GM12878 (cell line): ENCODE measurements at regions not wholly inside any gene's neighbourhood (a gene's known extent, or its start where the extent isn't known, plus 50 kb on each side); places are given as distances from the start of the nearest gene placed in this dataset.

ENCODE experiments used
- ATAC-seq: fragments of 200-7000 bp; cut with Tn5 transposase; 3 replicates; pipeline ENCODE4 v1.9.1; 2020; ENCODE audit warnings: mild to moderate bottlenecking, moderate library complexity
- BruUV-seq: library from RNA; stranded (reverse); fragments of 400-500 nt; replicated peaks from 2 replicates; lab custom pipeline; 2021; lab: Mats Ljungman, UMichigan
- CTCF ChIA-PET: fragments of 300-600 bp; sonication (Branson Sonifier 250); formaldehyde crosslinking; extraction: SDS; loops from one replicate; lab custom pipeline; 2021; ENCODE audit warnings: inconsistent platforms; lab: Yijun Ruan, JAX
- POLR2A ChIA-PET: fragments of 350-600 bp; formaldehyde crosslinking; extraction: SDS; loops from one replicate; lab custom pipeline; 2021; ENCODE audit warnings: inconsistent platforms; lab: Charles Lee
- RAD21 ChIA-PET: fragments of 300-600 bp; sonication (Branson Sonifier 250); formaldehyde crosslinking; loops from one replicate; lab custom pipeline; 2023; ENCODE audit warnings: antibody characterized with exemption; ENCODE audit not compliant: unreplicated experiment; lab: Charles Lee
- SMC1A ChIA-PET: fragments of 300-600 bp; sonication (Branson Sonifier 250); formaldehyde crosslinking; loops from one replicate; lab custom pipeline; 2023; ENCODE audit not compliant: unreplicated experiment, uncharacterized antibody; lab: Charles Lee
- DNase-seq: peaks from one replicate; pipeline ENCODE4 v3.0.0-alpha.2; 2011; ENCODE audit warnings: low read depth, low spot score
- FAIRE-seq: peaks from 3 replicates; lab custom pipeline; 2011; peaks lifted over from hg19 to GRCh38; lab: Jason Lieb, UNC
- H2AFZ ChIP-seq: 2 replicates; pipeline ENCODE4 v1.6.0; 2011; ENCODE audit warnings: low read depth, low read length, control low read depth; ENCODE audit not compliant: control insufficient read depth
- H3K27ac ChIP-seq: 2 replicates; pipeline ENCODE4 v1.5.1; 2011; ENCODE audit warnings: control low read depth; ENCODE audit not compliant: control insufficient read depth, insufficient read depth
- H3K27me3 ChIP-seq, 2 experiments: replicated peaks in 1 of 2; 2 replicates each; pipeline versions ENCODE4 v1.6.0 to v1.6.1; 2011; ENCODE audit warnings: low read length in 1 of 2; ENCODE audit not compliant: control insufficient read depth in 2 of 2, insufficient read depth in 2 of 2
- H3K36me3 ChIP-seq, 2 experiments: 2 replicates each; pipeline ENCODE4 v1.5.1; 2011; ENCODE audit warnings: low read length in 1 of 2; ENCODE audit not compliant: control insufficient read depth in 2 of 2, insufficient read depth in 2 of 2
- H3K4me1 ChIP-seq: 2 replicates; pipeline ENCODE4 v1.6.1; 2011; ENCODE audit warnings: mild to moderate bottlenecking, low read length, moderate library complexity, mixed read lengths; ENCODE audit not compliant: control insufficient read depth, insufficient read depth
- H3K4me2 ChIP-seq: 2 replicates; pipeline ENCODE4 v1.6.0; 2011; ENCODE audit warnings: control low read depth; ENCODE audit not compliant: control insufficient read depth, insufficient read depth
- H3K4me3 ChIP-seq: fragments of 200-600 bp; sonication (generic); 2 replicates; pipeline ENCODE4 v1.5.1; 2016
- H3K79me2 ChIP-seq: 2 replicates; pipeline ENCODE4 v1.6.0; 2011; ENCODE audit warnings: low read length; ENCODE audit not compliant: control insufficient read depth, insufficient read depth
- H3K9ac ChIP-seq: 2 replicates; pipeline ENCODE4 v1.8.0; 2011; ENCODE audit warnings: low read length, control low read depth, mixed read lengths; ENCODE audit not compliant: control insufficient read depth, insufficient read depth
- H3K9me3 ChIP-seq: replicated peaks from 3 replicates; pipeline ENCODE4 v1.5.1; 2011; ENCODE audit warnings: mild to moderate bottlenecking, low read length; ENCODE audit not compliant: control insufficient read depth, insufficient read depth
- H4K20me1 ChIP-seq: 2 replicates; pipeline ENCODE4 v1.6.0; 2011; ENCODE audit not compliant: control insufficient read depth, insufficient read depth
- CREB1 ChIP-seq: IDR thresholded peaks from 2 replicates; pipeline ENCODE4 v1.6.1; 2012; ENCODE audit warnings: low read depth, mild to moderate bottlenecking, inconsistent platforms
- DPF2 ChIP-seq: fragments of 450-650 bp; IDR thresholded peaks from 2 replicates; pipeline ENCODE4 v1.6.1; 2017; ENCODE audit warnings: mild to moderate bottlenecking
- ESRRA ChIP-seq: IDR thresholded peaks from 2 replicates; pipeline ENCODE4 v1.6.1; 2012; ENCODE audit warnings: mild to moderate bottlenecking, low read length, improper control_type of control experiment
- MYC ChIP-seq: IDR thresholded peaks from 2 replicates; pipeline ENCODE4 v1.6.1; 2011; ENCODE audit warnings: mild to moderate bottlenecking, low read length, moderate library complexity, inconsistent platforms; ENCODE audit not compliant: insufficient read depth, insufficient replicate concordance, insufficient read length, severe bottlenecking
- WGBS: methylation state at CpG from one replicate; pipeline ENCODE4 v1.1.6; 2016; ENCODE audit warnings: low lambda C conversion rate; ENCODE audit not compliant: insufficient replicate concordance, insufficient coverage; ENCODE audit errors: missing lambda C conversion rate; 5-methylcytosine and 5-hydroxymethylcytosine counted together
- in situ Hi-C: fragments of 300-500 bp; cut with MboI; formaldehyde crosslinking; loops from 9 replicates; pipeline ENCODE4 v1.14.3; 2018; ENCODE audit warnings: mixed read lengths
- intact Hi-C: fragments of 100-400 bp; cut with micrococcal nuclease; formaldehyde crosslinking; loops from one replicate; pipeline ENCODE4 v1.14.2; 2022; ENCODE audit not compliant: unreplicated experiment
- TF ChIP-seq, protein P1 (sequence below): fragments of 150-350 bp; IDR thresholded peaks from 2 replicates; pipeline ENCODE4 v1.6.1; 2014; ENCODE audit warnings: mild to moderate bottlenecking, low read depth, low read length
- TF ChIP-seq, protein P2 (sequence below): fragments of 450-650 bp; IDR thresholded peaks from 2 replicates; pipeline ENCODE4 v1.6.1; 2016; ENCODE audit warnings: mild to moderate bottlenecking
- TF ChIP-seq, protein P3 (sequence below): fragments of 450-650 bp; IDR thresholded peaks from 2 replicates; pipeline ENCODE4 v1.6.1; 2017; ENCODE audit warnings: borderline replicate concordance

DNA sequence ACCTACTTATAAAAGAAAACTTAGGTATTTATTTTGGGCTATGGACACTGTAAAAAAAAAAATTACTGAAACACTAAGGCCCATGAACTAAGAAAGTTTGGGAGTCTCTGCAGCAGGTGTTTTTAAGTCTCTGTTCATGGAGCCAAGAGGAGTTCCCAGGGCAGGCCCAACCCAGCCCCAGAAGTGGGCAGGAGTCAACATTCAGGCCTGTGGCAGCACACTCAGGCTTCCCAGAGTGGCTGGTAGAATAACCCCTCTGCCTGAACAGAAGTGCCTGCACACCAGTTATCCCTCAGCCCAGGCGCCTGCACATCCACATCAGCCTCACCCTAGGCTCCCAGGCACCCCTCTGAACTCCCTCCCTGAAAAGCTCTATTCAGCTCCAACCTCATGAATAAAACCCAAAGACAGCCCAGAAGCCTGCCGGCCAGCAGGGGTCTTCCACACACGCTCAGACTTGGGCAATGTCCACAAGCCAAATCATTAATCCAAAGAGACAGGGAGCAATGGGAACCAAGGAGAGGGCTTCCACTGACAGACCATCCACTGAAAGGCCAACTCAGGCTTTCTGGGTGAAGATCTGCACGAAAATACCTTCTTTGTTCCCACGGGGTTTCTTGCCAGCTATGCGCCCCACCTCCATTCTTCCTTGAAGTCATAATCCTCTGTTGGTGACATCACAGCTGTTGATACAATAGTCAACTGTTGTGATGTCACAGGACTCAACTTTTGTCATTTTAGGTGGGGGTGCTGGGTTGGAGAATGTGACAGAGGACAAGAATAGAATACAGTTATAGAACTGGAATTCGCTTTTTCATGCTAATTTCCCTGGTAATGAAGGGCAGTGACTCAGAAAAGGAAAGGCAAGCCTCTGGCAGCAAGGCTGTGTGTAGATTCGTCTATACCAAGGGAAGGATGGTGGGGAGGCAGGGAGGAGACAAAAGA, 83.7 kb downstream of the RPL27A start:
- no peak overlapping the region for H3K9ac ChIP-seq
- no TSS peak for BruUV-seq
- POLR2A ChIA-PET, result no interaction called here

More for the DNA sequence above, 83.7 kb downstream of the RPL27A start:
- TF ChIP-seq, protein P1, sequence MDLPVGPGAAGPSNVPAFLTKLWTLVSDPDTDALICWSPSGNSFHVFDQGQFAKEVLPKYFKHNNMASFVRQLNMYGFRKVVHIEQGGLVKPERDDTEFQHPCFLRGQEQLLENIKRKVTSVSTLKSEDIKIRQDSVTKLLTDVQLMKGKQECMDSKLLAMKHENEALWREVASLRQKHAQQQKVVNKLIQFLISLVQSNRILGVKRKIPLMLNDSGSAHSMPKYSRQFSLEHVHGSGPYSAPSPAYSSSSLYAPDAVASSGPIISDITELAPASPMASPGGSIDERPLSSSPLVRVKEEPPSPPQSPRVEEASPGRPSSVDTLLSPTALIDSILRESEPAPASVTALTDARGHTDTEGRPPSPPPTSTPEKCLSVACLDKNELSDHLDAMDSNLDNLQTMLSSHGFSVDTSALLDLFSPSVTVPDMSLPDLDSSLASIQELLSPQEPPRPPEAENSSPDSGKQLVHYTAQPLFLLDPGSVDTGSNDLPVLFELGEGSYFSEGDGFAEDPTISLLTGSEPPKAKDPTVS, result no peak
- no peak for TF ChIP-seq MYC
- TF ChIP-seq, protein P2, sequence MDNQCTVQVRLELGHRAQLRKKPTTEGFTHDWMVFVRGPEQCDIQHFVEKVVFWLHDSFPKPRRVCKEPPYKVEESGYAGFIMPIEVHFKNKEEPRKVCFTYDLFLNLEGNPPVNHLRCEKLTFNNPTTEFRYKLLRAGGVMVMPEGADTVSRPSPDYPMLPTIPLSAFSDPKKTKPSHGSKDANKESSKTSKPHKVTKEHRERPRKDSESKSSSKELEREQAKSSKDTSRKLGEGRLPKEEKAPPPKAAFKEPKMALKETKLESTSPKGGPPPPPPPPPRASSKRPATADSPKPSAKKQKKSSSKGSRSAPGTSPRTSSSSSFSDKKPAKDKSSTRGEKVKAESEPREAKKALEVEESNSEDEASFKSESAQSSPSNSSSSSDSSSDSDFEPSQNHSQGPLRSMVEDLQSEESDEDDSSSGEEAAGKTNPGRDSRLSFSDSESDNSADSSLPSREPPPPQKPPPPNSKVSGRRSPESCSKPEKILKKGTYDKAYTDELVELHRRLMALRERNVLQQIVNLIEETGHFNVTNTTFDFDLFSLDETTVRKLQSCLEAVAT, result no peak
- peak; percentile 36; the same call in 1 of the 2 replicates for TF ChIP-seq CREB1
- TF ChIP-seq, protein P3, sequence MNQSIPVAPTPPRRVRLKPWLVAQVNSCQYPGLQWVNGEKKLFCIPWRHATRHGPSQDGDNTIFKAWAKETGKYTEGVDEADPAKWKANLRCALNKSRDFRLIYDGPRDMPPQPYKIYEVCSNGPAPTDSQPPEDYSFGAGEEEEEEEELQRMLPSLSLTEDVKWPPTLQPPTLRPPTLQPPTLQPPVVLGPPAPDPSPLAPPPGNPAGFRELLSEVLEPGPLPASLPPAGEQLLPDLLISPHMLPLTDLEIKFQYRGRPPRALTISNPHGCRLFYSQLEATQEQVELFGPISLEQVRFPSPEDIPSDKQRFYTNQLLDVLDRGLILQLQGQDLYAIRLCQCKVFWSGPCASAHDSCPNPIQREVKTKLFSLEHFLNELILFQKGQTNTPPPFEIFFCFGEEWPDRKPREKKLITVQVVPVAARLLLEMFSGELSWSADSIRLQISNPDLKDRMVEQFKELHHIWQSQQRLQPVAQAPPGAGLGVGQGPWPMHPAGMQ, result no peak
- TF ChIP-seq DPF2, result no peak
- TF ChIP-seq ESRRA, result no peak
- H3K27me3 ChIP-seq, result no peaks in the 10 kb centered on the region
- ChIA-PET RAD21 (no interaction called here), SMC1A (no interaction called here), CTCF (interaction anchor here (0.9 kb wide), 1 partner anchor 11 kb away, joined by 3 read pairs; no protein-coding TSS in a partner anchor)
- H3K4me3 ChIP-seq, result no peak overlapping the region
- no peaks in the 10 kb centered on the region for H3K36me3 ChIP-seq
- no peaks in the 10 kb centered on the region for H3K79me2 ChIP-seq
- no peaks in the 10 kb centered on the region for H4K20me1 ChIP-seq
- 34% methylated on average over 8 of the region's 8 CpGs for WGBS
- ATAC-seq, result no peak
- no peak overlapping the region for H2AFZ ChIP-seq
- DNase-seq, result no peak
- no peaks in the 10 kb centered on the region for H3K9me3 ChIP-seq
- no peak for FAIRE-seq
- intact Hi-C loops (no loop called here), in situ Hi-C loops (no loop called here)
- no peaks in the 10 kb centered on the region for H3K4me1 ChIP-seq
- H3K4me2 ChIP-seq, result no peak overlapping the region
- no peak overlapping the region for H3K27ac ChIP-seq
